ENCODE measurements at regions not wholly inside any gene's neighbourhood (a gene's known extent, or its start where the extent isn't known, plus 50 kb on each side); places are given as distances from the start of the nearest gene placed in this dataset.

- DNase-seq = no peak
Observed at GRCh38 chr3:117079997-117080396, 370.4 kb downstream of the TUSC7 start.

DNA sequence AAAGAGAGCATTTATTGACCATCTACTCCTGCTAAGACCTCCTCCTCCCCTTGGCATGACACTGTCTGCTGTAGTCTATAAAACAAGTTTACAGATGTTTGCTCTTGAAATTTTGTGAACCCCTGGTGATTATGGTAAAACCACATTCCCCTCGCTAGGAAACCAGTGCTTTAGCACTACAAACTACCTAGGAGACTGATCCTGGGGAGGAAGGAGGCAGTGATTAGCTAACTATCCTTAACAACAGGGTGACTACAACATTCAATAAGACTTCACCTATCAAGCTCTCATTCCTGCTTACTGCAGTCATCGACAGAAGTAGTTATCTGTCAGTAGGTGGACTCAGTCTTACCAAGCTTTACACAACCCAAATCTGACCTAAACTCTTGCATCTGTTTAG is 371.3 kb downstream of the TUSC7 start:
- no peak for DNase-seq

DNA sequence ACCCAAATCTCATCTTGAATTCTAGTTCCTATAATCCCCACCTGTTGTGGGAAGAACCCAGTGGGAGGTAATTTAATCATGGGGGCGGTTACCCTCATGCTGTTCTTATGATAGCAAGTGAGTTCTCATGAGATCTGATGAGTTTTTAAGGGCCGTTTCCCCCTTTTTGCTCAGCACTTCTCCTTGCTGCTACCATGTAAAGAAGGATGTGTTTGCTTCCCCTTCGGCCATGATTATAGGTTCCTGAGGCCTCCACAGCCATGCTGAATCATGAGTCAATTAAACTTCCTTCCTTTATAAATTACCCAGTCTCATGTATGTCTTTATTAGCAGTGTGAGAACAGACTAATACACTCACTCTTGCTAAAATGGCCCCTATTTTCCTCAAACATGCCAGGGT is 374.7 kb downstream of the TUSC7 start:
- DNase-seq = no peak

GRCh38 chr3:117084739-117085270 is 375.2 kb downstream of the TUSC7 start:
- DNase-seq = no peak

- no peak for DNase-seq
Observed at GRCh38 chr3:117091676-117092075, 382.1 kb downstream of the TUSC7 start.

- DNase-seq = no peak
Observed at GRCh38 chr3:117096549-117096948, 387.0 kb downstream of the TUSC7 start.

- no peak for DNase-seq
Observed at GRCh38 chr3:117097351-117097750, 387.8 kb downstream of the TUSC7 start.

DNA sequence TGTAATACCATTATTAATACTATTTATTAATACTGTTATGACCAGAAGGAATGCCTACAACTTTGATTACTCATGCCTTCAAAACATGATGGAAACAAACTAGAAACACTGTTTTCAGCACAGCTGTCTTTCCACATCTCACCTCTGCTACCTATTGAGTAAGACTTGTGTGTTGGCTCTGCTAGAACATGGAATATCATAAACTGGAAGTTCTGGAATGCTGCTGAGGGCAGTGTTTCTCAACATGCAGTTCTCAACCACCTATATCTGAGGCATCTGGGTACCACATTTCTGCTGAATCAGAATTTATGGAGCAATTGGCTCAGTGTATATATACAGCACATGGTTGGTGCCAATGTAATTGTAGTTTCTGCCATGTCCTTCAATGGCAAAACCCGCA is 392.1 kb downstream of the TUSC7 start:
- no peak for DNase-seq

- no peak for DNase-seq
Observed at GRCh38 chr3:117102426-117102825, 392.8 kb downstream of the TUSC7 start.

GRCh38 chr3:117103675-117104074 is 394.1 kb downstream of the TUSC7 start:
- DNase-seq = no peak

DNA sequence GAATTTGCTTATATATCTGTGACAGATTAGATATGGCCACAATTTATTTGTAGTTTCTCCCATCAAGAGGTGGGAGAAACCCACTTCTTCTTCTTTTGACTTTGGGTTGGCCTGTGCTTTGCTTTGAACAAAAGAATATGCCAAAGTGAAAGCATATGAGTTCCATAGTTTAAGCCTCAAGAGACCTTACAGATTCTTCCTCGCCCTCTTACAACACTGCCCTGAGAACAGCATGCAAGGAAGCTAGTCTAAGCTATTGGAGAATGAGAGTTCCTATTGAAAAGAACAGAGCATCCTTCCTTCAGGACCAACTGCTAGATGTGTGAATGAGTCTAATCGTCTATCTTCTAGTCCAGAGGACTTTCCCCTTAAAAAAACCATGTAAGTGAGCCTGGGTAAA is 394.8 kb downstream of the TUSC7 start:
- no peak for DNase-seq

DNA sequence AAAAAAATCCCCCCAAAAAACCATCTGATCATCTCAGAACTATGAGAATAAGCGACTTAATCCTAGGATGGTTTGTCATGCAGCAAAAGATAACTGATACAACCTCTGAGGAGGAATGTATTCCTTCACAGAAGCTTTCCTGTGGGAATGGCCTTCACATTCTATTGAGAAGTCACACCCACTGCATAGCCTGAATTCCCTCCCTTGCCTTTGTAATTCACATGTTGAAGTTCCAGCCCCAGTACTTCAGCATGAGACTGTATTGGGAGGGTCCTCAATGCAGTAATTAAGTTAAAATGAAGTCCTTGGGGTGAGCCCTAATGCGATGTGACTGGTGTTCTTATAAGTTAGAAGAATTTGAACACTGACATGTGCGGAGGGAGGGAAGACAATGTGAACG is 395.2 kb downstream of the TUSC7 start:
- no peak for DNase-seq

DNA sequence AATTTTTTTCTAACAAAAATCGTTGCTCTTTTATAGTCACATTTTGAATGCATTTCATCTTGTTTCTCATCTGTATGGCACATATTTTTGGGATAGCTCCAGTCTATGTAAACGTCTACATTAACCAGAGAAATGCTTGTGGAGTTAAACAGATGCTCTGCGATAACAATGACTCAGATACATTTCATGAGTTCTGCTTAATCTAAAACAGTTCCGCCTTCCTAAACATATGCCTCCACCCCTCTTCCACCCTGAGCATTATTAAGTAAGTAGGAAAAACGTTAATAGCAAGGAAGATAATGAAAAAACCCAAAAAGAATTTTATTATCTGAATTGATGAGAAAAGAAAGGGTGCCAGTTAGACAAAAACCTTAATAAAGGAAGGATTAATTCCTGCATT is 396.1 kb downstream of the TUSC7 start:
- DNase-seq = no peak

GRCh38 chr3:117106396-117106795 is 396.8 kb downstream of the TUSC7 start:
- no peak for DNase-seq

DNA sequence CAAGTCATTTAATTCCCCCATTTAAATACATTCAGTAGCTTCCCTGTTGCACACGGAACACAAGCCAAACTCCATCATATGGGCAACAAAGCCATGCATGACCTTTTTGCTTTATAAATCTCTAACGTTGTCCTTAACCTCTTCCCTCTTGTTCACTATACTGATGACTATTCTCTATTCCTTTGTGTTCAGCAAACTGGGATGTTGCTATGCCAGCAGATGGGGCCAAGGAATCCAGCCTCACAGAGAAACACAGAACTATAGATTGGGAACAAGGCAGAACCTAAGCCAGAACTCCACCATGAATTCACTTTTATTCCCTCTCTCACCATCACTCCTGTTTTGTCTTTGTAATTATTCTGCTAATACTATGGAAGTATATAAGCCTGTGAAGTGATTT is 398.4 kb downstream of the TUSC7 start:
- no peak for DNase-seq

DNA sequence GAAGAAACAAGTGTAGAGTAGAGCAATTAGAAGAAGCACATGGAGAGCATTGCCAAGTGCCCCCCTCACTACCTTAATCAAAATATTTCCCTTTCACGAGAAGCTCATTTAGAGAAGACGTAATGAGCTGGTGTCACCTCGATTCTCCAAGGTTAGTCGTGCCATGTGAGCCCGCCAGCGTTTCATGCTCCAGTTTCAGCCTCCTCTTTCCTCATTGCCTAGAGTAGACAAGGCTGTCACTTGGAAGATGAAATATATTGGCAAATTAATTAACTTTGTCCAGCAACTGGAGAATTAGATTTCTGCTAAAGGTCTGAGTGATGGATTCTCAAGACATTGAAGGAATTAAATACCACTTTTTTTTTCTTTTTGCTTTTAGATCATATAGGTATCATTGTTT is 399.6 kb downstream of the TUSC7 start:
- no peak for DNase-seq

DNA sequence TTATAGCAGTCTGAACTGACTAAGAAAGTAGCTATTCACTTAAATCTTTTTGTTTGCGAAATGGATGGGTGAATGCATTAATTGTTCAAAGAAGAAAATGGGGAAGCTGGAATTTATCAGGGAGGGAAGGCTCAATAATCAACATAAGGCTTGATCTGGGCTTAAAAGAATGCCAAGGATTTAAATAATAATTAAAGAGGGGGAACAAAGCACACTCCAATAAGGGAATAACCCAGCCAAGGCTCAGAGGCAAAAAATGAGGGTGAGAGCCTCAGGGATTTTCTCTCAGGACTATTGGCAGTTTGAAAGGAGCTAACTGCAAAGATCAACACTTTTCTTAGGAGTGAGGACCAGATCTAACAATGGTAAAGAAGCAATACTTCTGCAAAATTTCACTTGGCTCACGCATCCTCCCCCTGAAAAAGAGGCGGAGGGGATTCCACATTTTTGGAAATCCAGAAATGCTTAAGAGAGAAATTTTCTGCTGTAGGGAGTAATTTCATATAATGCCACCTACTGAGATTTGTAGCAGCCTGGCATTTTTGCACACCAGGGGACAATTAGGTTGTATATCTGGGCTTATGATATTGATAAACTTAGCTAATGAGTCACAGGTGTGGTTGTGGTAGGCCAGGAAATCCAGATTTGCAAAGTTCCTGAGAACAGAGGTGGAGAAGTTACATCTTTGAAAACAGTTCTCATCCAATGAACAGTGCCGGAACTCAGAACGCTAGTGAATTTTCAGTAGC is 405.1 kb downstream of the TUSC7 start:
- DNase-seq = no peak

DNA sequence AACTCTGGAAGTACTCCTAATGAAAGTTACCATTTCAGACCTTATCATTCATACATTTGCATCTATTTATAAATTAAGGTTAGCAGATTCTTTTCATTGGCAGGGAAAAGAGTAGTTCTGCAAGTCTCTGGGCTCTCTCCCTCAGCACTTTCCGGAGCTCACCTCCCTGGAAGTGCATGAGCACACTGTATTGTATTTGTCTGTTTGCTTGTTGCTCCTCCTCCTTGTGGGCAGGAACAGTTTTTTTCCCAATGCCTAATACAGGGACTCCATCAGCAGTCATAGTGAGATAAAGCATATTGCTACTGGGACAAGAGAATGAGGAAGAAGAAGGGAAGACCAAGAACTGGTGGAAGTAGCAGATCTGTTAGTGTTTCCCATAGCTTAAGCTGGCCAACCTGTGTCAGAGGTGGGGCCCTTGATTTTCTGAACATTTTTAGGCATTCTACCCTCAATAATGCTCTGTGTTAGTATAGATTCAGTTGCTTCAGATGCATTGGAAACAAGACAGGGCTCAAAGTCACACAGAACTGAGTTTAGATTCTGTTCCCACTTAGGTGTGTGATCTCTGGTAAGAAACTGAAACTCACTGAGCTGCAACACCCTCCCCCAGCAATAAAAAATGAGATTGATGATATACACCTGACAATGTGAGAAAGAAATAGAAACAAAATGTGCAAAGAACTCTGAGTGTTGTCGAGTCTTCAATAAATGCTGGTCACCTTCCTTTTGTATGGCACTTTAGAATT is 407.8 kb downstream of the TUSC7 start:
- DNase-seq = no peak

DNA sequence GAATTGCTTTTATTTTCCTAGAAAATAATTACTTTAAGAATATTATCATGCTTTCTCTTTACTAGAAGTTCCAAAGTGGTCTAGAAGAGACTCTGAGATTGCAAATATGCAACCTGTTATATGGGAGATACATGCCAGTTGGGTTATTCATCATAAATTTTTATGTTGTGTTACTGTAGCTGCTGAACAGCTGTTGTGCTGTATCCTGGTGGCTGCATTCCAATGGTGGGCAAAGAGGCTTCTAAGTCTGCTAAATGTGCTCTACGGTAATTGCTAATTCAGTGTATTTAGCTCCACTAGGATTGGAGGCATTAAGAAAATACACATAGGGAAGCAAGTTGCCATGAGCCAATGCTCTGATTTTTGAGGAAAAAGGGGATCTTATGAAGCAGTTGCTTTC is 409.0 kb downstream of the TUSC7 start:
- DNase-seq = no peak

GRCh38 chr3:117120014-117120413 is 410.4 kb downstream of the TUSC7 start:
- DNase-seq = no peak

- DNase-seq = no peak
Observed at GRCh38 chr3:117122609-117123008, 413.0 kb downstream of the TUSC7 start.

GRCh38 chr3:117126460-117126859 is 416.9 kb downstream of the TUSC7 start:
- no peak for DNase-seq

GRCh38 chr3:117126946-117127546 is 417.5 kb downstream of the TUSC7 start:
- no peak for DNase-seq
